ENCODE measurements at regions not wholly inside any gene's neighbourhood (a gene's known extent, or its start where the extent isn't known, plus 50 kb on each side); places are given as distances from the start of the nearest gene placed in this dataset.

DNA sequence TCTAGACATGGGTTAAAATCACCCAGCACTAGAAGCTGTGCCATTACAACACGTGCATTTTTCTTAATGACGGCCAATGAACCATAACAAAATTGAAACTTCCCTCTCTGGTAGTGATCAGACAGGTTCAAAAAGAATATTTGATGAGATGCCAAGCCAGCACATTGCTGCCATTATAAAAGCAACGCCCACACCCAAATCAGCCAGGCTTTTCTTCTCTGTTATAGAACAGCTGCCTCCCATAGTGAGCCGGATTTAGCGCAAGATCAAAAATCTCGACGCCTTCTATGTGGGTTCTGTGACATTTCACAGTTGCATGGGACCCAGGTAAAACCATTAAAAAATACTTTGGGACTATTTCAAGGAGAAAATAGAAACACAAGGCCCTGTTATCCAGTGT is 1158.0 kb downstream of the EFNB2 start:
- TF ChIP-seq, protein P1, sequence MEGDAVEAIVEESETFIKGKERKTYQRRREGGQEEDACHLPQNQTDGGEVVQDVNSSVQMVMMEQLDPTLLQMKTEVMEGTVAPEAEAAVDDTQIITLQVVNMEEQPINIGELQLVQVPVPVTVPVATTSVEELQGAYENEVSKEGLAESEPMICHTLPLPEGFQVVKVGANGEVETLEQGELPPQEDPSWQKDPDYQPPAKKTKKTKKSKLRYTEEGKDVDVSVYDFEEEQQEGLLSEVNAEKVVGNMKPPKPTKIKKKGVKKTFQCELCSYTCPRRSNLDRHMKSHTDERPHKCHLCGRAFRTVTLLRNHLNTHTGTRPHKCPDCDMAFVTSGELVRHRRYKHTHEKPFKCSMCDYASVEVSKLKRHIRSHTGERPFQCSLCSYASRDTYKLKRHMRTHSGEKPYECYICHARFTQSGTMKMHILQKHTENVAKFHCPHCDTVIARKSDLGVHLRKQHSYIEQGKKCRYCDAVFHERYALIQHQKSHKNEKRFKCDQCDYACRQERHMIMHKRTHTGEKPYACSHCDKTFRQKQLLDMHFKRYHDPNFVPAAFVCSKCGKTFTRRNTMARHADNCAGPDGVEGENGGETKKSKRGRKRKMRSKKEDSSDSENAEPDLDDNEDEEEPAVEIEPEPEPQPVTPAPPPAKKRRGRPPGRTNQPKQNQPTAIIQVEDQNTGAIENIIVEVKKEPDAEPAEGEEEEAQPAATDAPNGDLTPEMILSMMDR (IDR thresholded peaks at IDR 0.05; ENCODE audit: poor library complexity, severe bottlenecking): no peak
- Histone ChIP-seq H3K27ac (ENCODE audit: poor library complexity, severe bottlenecking) (no peak overlapping the region), H3K9me3 (ENCODE audit: severe bottlenecking) (no peaks in the 10 kb centered on the region), H3K27me3 (ENCODE audit: insufficient read depth, poor library complexity, severe bottlenecking) (no peaks in the 10 kb centered on the region), H3K4me3 (ENCODE audit: severe bottlenecking) (no peak overlapping the region), H3K4me1 (ENCODE audit: insufficient read depth, poor library complexity, severe bottlenecking) (no peaks in the 10 kb centered on the region), H3K36me3 (ENCODE audit: low read depth) (no peaks in the 10 kb centered on the region)
- no peak for DNase-seq (ENCODE audit: low spot score)
- no peak for ATAC-seq (ENCODE audit: low read depth)

DNA sequence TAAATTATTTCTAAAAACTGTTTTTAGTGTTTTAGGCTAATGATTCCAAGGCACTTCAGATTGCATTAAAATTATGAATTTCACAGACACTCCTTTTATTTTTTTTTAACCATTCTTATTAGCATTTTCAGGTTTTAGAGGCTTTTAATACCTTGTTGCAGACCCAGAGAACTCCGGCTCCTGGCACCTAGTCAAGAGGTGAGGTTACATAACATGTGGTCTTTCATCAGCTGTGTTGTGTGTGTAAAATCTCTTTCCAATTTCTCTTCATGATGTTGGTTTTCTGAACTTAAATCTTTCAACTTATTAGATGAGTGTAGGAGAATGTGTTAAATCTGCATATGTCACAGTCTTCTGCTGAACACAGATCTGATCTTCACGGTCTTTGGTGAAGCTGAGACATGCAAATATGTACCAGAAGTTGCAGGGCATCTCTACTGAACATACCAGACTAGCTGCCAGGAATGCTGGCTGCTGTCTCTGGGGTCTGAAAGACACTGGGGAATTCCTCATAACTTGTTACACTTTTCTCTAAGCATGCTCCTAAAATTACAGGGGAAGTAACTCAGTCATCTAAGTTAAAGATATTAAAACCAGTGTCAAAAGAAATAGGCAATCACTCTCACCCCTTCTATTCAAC is 1165.3 kb downstream of the EFNB2 start:
- Histone ChIP-seq H3K36me3 (ENCODE audit: low read depth) (no peaks in the 10 kb centered on the region), H3K4me1 (ENCODE audit: insufficient read depth, poor library complexity, severe bottlenecking) (no peaks in the 10 kb centered on the region), H3K27me3 (ENCODE audit: insufficient read depth, poor library complexity, severe bottlenecking) (no peaks in the 10 kb centered on the region), H3K9me3 (ENCODE audit: severe bottlenecking) (no peaks in the 10 kb centered on the region), H3K4me3 (ENCODE audit: severe bottlenecking) (no peak overlapping the region), H3K27ac (ENCODE audit: poor library complexity, severe bottlenecking) (no peak overlapping the region)
- DNase-seq (ENCODE audit: low spot score): no peak
- no peak for ATAC-seq (ENCODE audit: low read depth)
- TF ChIP-seq, protein P1 (IDR thresholded peaks at IDR 0.05; ENCODE audit: poor library complexity, severe bottlenecking): no peak

DNA sequence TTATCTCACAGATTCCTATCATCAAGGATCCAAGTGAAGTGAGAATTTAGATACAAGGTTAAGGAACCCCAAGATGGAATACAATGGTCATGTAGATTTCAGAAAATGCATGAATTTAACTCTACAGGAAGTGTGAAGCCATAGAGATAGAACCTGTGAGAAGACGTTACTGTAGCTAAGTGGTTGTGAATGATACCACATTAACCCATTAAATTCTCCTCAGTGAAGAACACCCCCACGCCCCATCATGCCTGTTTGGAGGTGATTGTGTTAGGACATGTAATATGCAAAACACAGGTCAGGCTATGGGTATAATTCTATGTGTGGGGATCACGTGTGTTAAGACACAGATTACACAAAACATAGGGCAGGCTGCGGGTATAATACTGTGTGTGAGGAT is 1166.7 kb downstream of the EFNB2 start:
- no peak overlapping the region for H3K4me3 ChIP-seq (ENCODE audit: severe bottlenecking)
- no peaks in the 10 kb centered on the region for H3K9me3 ChIP-seq (ENCODE audit: severe bottlenecking)
- DNase-seq (ENCODE audit: low spot score) (no peak), ATAC-seq (ENCODE audit: low read depth) (no peak)
- no peaks in the 10 kb centered on the region for H3K4me1 ChIP-seq (ENCODE audit: insufficient read depth, poor library complexity, severe bottlenecking)
- H3K27ac ChIP-seq (ENCODE audit: poor library complexity, severe bottlenecking): no peak overlapping the region
- H3K27me3 ChIP-seq (ENCODE audit: insufficient read depth, poor library complexity, severe bottlenecking): no peaks in the 10 kb centered on the region
- TF ChIP-seq, protein P1 (IDR thresholded peaks at IDR 0.05; ENCODE audit: poor library complexity, severe bottlenecking): no peak
- H3K36me3 ChIP-seq (ENCODE audit: low read depth): no peaks in the 10 kb centered on the region

DNA sequence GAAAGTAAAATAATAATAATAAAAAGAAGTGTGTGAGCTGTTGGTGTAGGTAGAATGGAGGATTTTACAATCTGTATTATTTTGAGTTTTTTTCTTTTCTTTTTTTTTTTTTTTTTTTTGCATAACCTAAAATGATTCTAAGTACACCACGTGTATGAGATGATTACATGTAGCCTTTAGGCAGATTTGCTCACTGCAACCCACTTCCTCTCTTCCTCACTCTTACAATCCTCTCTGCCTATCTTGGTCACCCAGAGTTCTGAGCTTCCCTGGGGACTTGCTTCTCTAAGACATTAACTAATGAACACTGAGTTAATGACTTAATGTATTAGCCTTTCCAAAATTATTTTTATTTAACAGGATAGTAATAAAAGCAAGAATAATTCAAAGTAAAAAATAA is 1169.6 kb downstream of the EFNB2 start:
- Histone ChIP-seq H3K27me3 (ENCODE audit: insufficient read depth, poor library complexity, severe bottlenecking) (no peaks in the 10 kb centered on the region), H3K27ac (ENCODE audit: poor library complexity, severe bottlenecking) (no peak overlapping the region), H3K36me3 (ENCODE audit: low read depth) (no peaks in the 10 kb centered on the region), H3K9me3 (ENCODE audit: severe bottlenecking) (no peaks in the 10 kb centered on the region), H3K4me3 (ENCODE audit: severe bottlenecking) (no peak overlapping the region), H3K4me1 (ENCODE audit: insufficient read depth, poor library complexity, severe bottlenecking) (no peaks in the 10 kb centered on the region)
- DNase-seq (ENCODE audit: low spot score) (no peak), ATAC-seq (ENCODE audit: low read depth) (no peak)
- TF ChIP-seq, protein P1 (IDR thresholded peaks at IDR 0.05; ENCODE audit: poor library complexity, severe bottlenecking): no peak

DNA sequence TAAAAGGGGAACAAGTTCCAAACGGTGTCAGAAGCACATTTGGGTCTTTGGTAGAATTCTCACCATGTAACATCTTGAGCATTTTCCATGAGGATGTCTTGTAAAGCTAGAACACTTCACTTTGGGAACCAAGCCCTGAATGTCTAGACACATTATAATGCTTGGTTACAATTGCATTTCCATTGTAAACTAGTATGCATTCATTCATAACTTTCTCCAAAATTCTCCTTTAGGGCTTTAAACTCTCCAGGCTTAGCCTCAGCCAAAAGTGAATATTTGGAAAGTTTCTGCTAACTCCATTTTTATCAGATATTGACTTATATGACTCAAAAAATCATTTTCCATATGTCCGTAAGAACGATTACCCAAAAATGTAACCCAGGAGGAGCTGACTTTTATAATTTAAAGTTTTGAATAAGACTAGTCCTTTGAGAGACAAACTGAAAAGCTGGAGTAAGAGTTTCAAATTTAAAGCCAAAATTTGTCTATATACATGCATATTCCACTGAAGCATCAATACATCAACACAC is 1170.4 kb downstream of the EFNB2 start:
- no peak for ATAC-seq (ENCODE audit: low read depth)

More for the DNA sequence above, 1170.4 kb downstream of the EFNB2 start:
- Histone ChIP-seq H3K9me3 (ENCODE audit: severe bottlenecking) (no peaks in the 10 kb centered on the region), H3K4me1 (ENCODE audit: insufficient read depth, poor library complexity, severe bottlenecking) (no peaks in the 10 kb centered on the region), H3K36me3 (ENCODE audit: low read depth) (no peaks in the 10 kb centered on the region), H3K27ac (ENCODE audit: poor library complexity, severe bottlenecking) (no peak overlapping the region), H3K27me3 (ENCODE audit: insufficient read depth, poor library complexity, severe bottlenecking) (no peaks in the 10 kb centered on the region), H3K4me3 (ENCODE audit: severe bottlenecking) (no peak overlapping the region)
- TF ChIP-seq, protein P1 (IDR thresholded peaks at IDR 0.05; ENCODE audit: poor library complexity, severe bottlenecking): no peak
- DNase-seq (ENCODE audit: low spot score): no peak

All from RWPE2 (cell line).